NOMO-1 (cell line): ENCODE measurements at regions not wholly inside any gene's neighbourhood (a gene's known extent, or its start where the extent isn't known, plus 50 kb on each side); places are given as distances from the start of the nearest gene placed in this dataset.
A peak's percentile ranks its signal among the peaks of the same experiment; 100 is the strongest.
"Not testable (repeated sequence)": the region's sequence is repeated elsewhere in the genome, so short reads cannot be mapped to it uniquely, and the experiment has no call there.

Experiments
- DNase-seq, 2 experiments: peaks; one replicate each; lab custom pipeline; 2025; ENCODE audit not compliant: unreplicated experiment in 2 of 2; lab: John Stamatoyannopoulos, UW

GRCh38 chr10:131577178-131577555 is 265.6 kb upstream of the TCERG1L start:
- DNase-seq: no peak

GRCh38 chr10:131577786-131578471 is 266.4 kb upstream of the TCERG1L start:
- no peak for DNase-seq

- DNase-seq: no peak
Observed at GRCh38 chr10:131578472-131578970, 267.0 kb upstream of the TCERG1L start.

GRCh38 chr10:131579251-131580071 is 267.9 kb upstream of the TCERG1L start:
- DNase-seq: no peak

GRCh38 chr10:131580076-131580652 is 268.6 kb upstream of the TCERG1L start:
- DNase-seq: no peak

GRCh38 chr10:131580674-131581073 is 269.2 kb upstream of the TCERG1L start:
- no peak for DNase-seq

GRCh38 chr10:131581547-131581946 is 270.0 kb upstream of the TCERG1L start:
- DNase-seq: not testable (repeated sequence)

GRCh38 chr10:131584287-131584686 is 272.8 kb upstream of the TCERG1L start:
- no peak for DNase-seq

GRCh38 chr10:131585761-131586160 is 274.2 kb upstream of the TCERG1L start:
- no peak for DNase-seq

- no peak for DNase-seq
Observed at GRCh38 chr10:131586958-131587357, 275.4 kb upstream of the TCERG1L start.

GRCh38 chr10:131587976-131588680 is 276.6 kb upstream of the TCERG1L start:
- no peak for DNase-seq

- DNase-seq: no peak
Observed at GRCh38 chr10:131588704-131589220, 277.2 kb upstream of the TCERG1L start.

- DNase-seq: no peak
Observed at GRCh38 chr10:131590567-131590966, 279.0 kb upstream of the TCERG1L start.

- DNase-seq: peak in 1 of 2 experiments; percentile 34
Observed at GRCh38 chr10:131591936-131592335, 280.4 kb upstream of the TCERG1L start.

GRCh38 chr10:131609176-131609575 is 291.6 kb upstream of the PPP2R2D start:
- no peak for DNase-seq

GRCh38 chr10:131615150-131615549 is 285.7 kb upstream of the PPP2R2D start:
- DNase-seq: no peak

- DNase-seq: no peak
Observed at GRCh38 chr10:131616040-131616439, 284.8 kb upstream of the PPP2R2D start.

- no peak for DNase-seq
Observed at GRCh38 chr10:131617113-131617858, 283.5 kb upstream of the PPP2R2D start.

GRCh38 chr10:131618587-131619267 is 282.1 kb upstream of the PPP2R2D start:
- no peak for DNase-seq
